ENCODE measurements at regions not wholly inside any gene's neighbourhood (a gene's known extent, or its start where the extent isn't known, plus 50 kb on each side); places are given as distances from the start of the nearest gene placed in this dataset.

DNA sequence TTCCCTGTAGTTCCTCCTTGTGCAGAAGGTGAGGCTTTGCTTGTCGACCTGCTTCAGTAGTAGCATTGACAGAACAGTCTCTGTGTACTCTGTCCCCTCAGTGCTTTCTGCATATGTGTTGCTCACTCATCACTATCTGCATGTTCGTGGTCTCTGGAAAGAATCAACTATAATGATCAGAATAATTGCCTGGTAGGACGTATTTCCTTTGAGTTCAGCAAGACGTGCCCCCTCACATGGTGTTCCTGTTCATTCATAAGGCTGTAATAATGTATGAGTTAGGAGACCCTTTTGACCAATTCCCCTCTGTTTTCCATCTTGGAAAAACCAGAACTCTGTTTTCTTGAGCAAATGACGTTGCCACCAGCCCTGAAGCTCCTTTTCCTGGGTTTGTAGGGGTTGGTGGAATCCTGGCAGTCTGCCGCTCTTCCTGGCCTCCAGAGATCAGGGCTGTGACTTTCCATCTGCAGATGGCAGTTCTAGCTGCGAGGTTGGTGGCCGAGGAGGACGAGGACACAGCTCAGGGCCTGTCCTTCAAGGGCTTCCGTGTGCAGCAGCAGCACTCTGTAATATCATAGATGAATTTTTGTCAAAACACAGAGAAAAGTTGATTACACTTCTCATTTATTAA lies 61.9 kb downstream of the EXOSC2 start:
- no peaks in the 10 kb centered on the region for H3K9me3 Mint-ChIP-seq
- intact Hi-C loops (cut with micrococcal nuclease) = no loop called here
- peaks cover 31% of the 10 kb centered on the region for H3K4me1 Mint-ChIP-seq (ENCODE audit: low read depth)
- no peaks in the 10 kb centered on the region for H3K27me3 Mint-ChIP-seq
- no peak overlapping the region for H3K4me3 Mint-ChIP-seq
- peak overlapping the region; percentile 76 for H3K27ac Mint-ChIP-seq
- H3K36me3 Mint-ChIP-seq (ENCODE audit: low read depth) = no peaks in the 10 kb centered on the region

DNA sequence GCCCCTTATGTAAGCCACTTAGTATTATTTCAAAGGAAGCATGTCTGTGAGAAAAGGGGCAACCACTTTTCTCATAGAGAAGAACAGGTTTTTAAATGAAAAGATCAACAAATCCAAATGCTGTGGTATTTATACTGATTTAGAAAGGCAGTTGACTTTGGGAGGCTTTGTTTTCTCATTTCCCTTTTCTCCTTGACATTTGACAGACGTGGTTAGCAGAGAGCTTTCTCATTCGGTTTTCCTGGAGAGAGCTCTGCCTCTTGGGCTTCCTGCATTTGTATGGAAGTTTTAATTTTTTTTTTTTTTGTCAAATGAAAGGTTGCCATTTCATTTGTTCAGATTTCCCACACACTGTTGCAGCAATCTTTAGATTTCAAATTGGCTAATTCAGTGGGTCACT lies 62.5 kb downstream of the EXOSC2 start:
- peak overlapping the region; percentile 76 for H3K27ac Mint-ChIP-seq
- peaks cover 37% of the 10 kb centered on the region for H3K4me1 Mint-ChIP-seq (ENCODE audit: low read depth)
- H3K36me3 Mint-ChIP-seq (ENCODE audit: low read depth) = no peaks in the 10 kb centered on the region
- H3K9me3 Mint-ChIP-seq = no peaks in the 10 kb centered on the region
- H3K4me3 Mint-ChIP-seq = peak overlapping the region; percentile 39
- intact Hi-C loops (cut with micrococcal nuclease) = no loop called here
- no peaks in the 10 kb centered on the region for H3K27me3 Mint-ChIP-seq

DNA sequence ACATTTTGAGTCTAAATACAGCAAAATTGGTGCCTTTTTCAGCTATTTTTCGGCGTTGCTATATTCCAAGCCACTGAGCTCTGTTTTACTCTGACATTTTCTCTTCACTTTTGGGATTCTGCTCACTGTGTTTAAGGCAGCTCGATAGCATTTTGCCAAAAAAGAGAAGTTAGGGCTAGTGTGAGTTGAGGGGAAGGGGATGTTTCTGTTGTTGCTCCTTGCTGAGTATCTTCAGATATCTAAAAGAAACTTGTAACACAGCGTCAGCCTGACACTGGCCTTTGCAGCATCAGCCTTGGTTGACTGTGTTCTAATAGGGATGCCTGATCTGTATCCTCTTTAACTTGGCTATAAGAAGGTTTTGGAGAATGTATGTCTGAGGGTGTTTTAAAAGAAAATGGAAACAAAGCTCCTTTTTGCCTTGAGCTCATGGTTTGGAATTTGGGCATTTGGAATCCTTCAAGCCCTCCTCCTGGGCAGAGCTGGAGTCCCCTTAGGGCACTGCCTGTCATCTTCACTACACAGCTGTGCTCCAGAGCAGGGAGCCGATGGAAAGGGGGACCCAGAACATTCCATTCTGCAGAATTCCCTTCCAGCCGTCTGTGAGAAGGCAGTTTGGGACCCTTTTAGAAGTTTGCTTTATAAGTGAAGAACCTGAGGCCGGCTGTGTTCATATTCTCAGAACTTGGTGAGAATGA lies 63.0 kb downstream of the EXOSC2 start:
- no peaks in the 10 kb centered on the region for H3K9me3 Mint-ChIP-seq
- H3K36me3 Mint-ChIP-seq (ENCODE audit: low read depth) = no peaks in the 10 kb centered on the region
- H3K4me1 Mint-ChIP-seq (ENCODE audit: low read depth) = peaks cover 40% of the 10 kb centered on the region
- H3K27ac Mint-ChIP-seq = peak overlapping the region; percentile 76
- H3K27me3 Mint-ChIP-seq = no peaks in the 10 kb centered on the region
- intact Hi-C loops (cut with micrococcal nuclease) = no loop called here
- peak overlapping the region; percentile 39 for H3K4me3 Mint-ChIP-seq

DNA sequence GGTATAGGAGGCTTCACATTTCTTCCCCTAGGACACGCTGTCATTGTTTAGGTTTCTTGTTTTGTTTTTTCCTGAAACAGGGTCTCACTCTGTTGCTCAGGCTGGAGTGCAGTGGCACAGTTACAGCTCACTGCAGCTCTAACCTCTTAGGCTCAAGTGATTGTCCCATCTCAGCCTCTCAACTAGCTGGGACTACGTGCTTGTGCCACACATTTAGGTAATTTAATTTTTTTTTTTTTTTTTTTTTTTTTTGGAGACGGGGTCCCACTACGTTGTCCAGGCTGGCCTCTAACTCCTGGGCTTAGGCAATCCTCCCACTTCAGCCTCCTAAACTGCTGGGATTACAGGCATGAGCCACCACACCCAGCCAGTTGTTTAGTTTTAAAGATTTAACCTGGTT lies 66.2 kb downstream of the EXOSC2 start:
- Mint-ChIP-seq H3K4me1 (ENCODE audit: low read depth) (peaks cover 64% of the 10 kb centered on the region), H3K36me3 (ENCODE audit: low read depth) (no peaks in the 10 kb centered on the region), H3K4me3 (no peak overlapping the region), H3K27ac (no peak overlapping the region), H3K27me3 (no peaks in the 10 kb centered on the region), H3K9me3 (no peaks in the 10 kb centered on the region)
- intact Hi-C loops (cut with micrococcal nuclease) = no loop called here

DNA sequence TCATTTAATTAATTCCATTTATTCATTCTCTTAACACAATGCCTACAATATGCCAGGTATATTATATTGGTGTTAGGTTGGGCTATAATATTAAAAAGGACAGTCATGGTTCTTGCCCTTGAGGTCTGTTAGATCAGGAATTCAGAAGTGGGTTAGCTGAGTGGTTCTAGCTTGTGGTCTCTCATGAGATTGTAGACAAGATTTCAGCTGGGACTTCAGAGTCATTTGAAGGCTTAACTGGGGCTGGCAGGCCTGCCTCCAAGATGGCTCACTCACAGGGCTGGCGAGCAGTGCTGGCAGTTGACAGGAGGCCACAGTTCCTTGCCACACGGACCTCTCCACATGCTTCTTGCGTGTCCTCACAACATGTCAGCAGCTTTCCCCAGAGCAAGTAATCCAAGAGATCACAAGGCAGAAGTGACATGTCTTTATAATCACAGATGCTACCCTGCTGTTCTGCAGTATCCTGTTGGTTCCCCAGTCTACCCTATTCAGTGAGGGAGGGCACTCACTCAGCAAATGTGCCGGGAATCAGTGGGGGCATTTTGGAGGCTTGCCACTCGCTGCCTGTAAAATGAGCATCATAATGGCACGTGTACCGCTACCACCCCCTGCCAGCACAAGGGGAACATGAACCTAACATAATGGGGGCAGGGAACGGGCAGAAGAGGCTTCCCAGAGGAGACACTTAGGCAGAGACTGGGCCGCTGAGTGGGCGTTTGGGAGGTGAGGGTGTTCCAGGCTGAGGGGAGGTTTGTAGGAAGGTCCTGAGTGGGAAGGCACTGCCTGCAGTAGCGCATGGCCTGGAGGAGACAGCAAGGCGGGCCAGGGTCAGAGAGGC lies 70.0 kb downstream of the EXOSC2 start:
- Mint-ChIP-seq H3K27ac (no peak overlapping the region), H3K36me3 (ENCODE audit: low read depth) (no peaks in the 10 kb centered on the region), H3K9me3 (no peaks in the 10 kb centered on the region), H3K4me3 (no peak overlapping the region), H3K4me1 (ENCODE audit: low read depth) (peaks cover 79% of the 10 kb centered on the region), H3K27me3 (no peaks in the 10 kb centered on the region)
- intact Hi-C loops (cut with micrococcal nuclease) = no loop called here

DNA sequence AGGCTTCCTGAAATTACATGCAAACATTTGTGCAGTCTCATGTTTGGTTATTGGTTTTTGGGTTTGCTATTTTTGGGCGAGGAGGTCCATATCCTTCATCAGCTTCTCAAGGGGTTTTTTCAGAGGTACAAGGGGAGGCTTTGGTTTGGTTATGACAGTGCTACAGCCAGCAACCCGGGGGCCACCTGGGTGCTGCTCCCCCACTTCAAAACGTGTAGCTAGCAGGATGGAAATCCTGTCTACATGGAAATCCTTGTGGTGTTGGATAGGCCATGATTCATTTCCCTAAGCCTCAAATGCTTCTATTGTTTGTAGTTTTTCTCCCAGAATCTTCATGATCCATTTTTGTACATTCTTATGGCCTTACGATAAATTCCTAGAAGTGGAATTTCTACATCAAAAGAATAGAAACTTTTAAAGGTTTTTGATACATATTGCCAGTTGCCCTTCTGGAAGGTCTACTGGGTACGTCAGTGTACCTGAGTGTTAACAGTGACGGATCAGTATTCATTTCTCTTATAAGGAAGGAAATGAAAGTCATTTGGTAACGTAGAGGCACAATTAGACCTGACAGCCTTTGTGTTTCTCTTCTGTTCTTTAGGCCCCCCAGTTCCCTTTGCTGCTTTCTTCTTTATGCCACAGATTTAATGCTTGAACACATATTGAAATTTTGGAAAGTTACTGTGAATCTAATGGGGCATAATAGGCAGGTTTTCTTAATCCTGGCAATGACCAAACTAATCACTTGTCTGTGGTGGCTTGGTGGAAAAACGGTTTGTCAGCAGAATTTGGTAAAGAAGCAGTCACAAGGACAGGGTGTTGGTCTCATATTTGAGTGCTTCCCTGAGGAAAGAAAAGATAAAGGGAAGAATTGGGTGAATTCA lies 69.7 kb upstream of the ABL1 start:
- Mint-ChIP-seq H3K36me3 (ENCODE audit: low read depth) (no peaks in the 10 kb centered on the region), H3K27me3 (no peaks in the 10 kb centered on the region), H3K27ac (peak overlapping the region; percentile 87), H3K9me3 (no peaks in the 10 kb centered on the region), H3K4me3 (no peak overlapping the region), H3K4me1 (ENCODE audit: low read depth) (peaks cover 89% of the 10 kb centered on the region)
- intact Hi-C loops (cut with micrococcal nuclease) = no loop called here

DNA sequence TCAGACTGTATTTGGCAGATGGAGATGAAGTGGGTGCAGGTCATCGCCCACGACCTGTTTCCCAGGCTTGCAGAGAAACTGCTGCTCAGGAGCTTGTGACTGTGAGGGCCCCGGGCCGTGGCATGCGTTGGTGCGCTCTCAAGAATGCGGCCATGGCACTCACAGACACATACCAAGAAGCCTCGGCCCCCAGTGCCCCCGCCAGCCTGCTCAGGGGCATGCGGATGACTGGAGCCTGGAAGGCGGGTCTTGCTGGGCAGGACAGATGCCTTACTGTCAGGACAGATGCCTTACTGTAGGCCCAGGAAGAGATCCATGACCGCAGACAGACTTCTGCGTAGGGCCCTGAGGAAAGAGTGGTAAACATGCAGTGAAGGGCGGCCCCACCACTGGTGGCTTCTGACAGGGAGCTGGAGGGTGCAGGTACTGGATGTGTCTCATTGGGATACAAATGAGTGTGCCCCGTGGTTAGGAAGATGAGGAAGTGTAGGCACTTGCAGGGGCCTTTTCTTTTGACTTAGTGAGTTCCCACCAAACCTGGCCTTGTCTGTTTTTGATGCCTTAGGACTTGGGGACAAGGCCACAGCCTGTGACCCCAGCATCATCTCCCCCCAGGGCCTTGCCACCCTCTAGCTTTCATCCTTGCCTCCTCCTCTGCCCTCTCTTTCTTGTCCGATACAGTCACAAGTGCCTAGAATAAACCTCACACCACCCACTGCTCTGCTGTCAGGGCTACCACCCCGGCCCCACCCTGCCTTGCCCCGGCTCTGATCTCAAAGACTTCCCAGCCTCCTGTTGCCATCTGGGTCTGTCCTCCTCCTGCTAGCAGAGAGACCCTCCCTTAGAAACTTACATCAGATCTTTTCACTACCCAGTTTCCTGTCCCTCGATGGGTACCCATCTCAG lies 68.8 kb upstream of the ABL1 start:
- H3K27me3 Mint-ChIP-seq = no peaks in the 10 kb centered on the region
- peaks cover 80% of the 10 kb centered on the region for H3K4me1 Mint-ChIP-seq (ENCODE audit: low read depth)
- no peaks in the 10 kb centered on the region for H3K9me3 Mint-ChIP-seq
- intact Hi-C loops (cut with micrococcal nuclease) = no loop called here
- H3K27ac Mint-ChIP-seq = peak overlapping the region; percentile 87
- H3K36me3 Mint-ChIP-seq (ENCODE audit: low read depth) = no peaks in the 10 kb centered on the region
- H3K4me3 Mint-ChIP-seq = peak overlapping the region; percentile 27

DNA sequence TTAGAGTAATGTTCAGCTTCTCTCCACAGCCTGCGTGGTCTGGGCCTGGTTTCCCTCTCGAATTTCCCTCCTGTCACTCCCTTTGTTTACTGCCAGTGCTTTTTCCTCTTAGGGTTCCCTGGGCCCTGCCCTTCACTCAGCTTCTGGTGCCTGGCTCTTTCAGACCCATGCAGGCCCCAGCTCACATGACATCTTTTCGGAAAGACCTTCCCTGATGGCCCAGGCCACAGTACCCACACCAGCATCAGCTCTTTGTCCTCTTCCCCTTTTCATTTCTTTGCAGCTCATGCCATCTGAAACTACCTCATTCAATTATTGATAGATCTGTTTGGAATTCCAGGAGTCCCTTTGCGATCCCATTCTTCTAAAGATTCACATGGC lies 68.1 kb upstream of the ABL1 start:
- Mint-ChIP-seq H3K9me3 (no peaks in the 10 kb centered on the region), H3K27ac (peak overlapping the region; percentile 87), H3K4me3 (peak overlapping the region; percentile 27), H3K36me3 (ENCODE audit: low read depth) (no peaks in the 10 kb centered on the region), H3K4me1 (ENCODE audit: low read depth) (peaks cover 77% of the 10 kb centered on the region), H3K27me3 (no peaks in the 10 kb centered on the region)
- intact Hi-C loops (cut with micrococcal nuclease) = no loop called here

DNA sequence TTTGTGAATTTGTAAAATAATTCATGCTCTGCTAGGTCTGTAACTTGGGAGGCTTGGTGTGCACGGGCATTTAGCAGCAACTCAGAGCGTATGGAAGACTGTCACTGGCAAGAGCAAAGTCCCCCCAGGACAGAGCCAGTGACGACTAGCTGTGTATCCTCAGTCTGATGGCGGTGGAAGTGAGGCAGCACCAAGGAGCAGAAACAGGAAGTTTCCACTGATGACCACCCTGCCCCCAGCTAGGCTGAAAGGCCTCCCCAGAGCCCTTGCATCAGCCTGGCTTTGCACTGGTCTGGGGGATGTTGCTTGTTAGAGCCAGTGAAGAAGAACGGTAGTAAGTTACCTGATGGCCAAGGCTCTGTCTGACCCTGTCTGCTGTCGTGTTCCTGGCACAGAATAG lies 66.8 kb upstream of the ABL1 start:
- H3K4me3 Mint-ChIP-seq = no peak overlapping the region
- H3K27ac Mint-ChIP-seq = peak overlapping the region; percentile 9
- no peaks in the 10 kb centered on the region for H3K9me3 Mint-ChIP-seq
- peaks cover 64% of the 10 kb centered on the region for H3K4me1 Mint-ChIP-seq (ENCODE audit: low read depth)
- H3K36me3 Mint-ChIP-seq (ENCODE audit: low read depth) = no peaks in the 10 kb centered on the region
- no peaks in the 10 kb centered on the region for H3K27me3 Mint-ChIP-seq
- intact Hi-C loops (cut with micrococcal nuclease) = no loop called here

DNA sequence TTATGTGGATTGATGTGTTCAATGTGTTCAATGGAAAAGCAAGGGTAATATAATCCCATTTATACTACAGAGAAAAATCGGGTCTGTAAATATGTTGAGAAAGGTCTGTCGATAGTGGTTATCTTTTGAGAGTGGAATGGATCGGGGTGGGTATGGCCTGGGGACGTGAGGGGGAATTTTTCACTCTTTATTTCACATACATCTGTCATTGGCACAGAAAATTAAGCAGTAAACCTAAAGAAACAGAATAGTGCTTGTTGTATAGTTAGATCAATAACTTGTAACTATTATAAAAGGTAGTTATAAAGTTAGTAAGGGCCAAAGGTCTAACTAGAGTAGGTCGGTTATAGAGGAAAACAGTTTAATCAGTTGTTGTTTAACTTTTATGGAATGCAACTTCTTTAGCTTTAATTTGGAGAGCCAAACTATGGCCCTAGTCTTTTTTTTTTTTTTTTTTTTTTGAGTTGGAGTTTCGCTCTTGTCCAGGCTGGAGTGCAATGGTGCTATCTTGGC lies 66.1 kb upstream of the ABL1 start:
- no peaks in the 10 kb centered on the region for H3K27me3 Mint-ChIP-seq
- no peaks in the 10 kb centered on the region for H3K9me3 Mint-ChIP-seq
- H3K36me3 Mint-ChIP-seq (ENCODE audit: low read depth) = no peaks in the 10 kb centered on the region
- intact Hi-C loops (cut with micrococcal nuclease) = no loop called here
- no peak overlapping the region for H3K27ac Mint-ChIP-seq
- no peak overlapping the region for H3K4me3 Mint-ChIP-seq
- H3K4me1 Mint-ChIP-seq (ENCODE audit: low read depth) = peaks cover 57% of the 10 kb centered on the region

DNA sequence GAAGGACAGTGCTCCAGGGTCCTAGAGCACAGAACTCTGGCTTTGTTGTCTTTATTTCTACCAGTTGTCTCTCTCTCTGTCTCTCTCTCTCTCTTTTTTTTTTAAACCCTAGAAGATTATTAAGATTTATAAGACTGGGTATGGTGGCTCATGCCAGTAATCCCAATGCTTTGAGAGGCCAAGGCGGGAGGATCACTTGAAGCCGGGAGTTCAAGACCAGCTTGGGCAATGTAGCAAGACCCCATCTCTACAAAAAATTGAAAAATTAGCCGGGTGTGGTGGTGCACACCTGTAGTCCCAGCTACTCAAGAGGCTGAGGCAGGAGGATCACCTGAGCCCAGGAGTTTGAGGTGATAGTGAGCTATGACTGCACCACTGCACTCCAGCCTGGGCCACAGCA lies 65.0 kb upstream of the ABL1 start:
- H3K27ac Mint-ChIP-seq = no peak overlapping the region
- H3K4me3 Mint-ChIP-seq = no peak overlapping the region
- peaks cover 55% of the 10 kb centered on the region for H3K4me1 Mint-ChIP-seq (ENCODE audit: low read depth)
- peaks cover 3% of the 10 kb centered on the region for H3K9me3 Mint-ChIP-seq
- no peaks in the 10 kb centered on the region for H3K27me3 Mint-ChIP-seq
- peaks cover under 1% of the 10 kb centered on the region for H3K36me3 Mint-ChIP-seq (ENCODE audit: low read depth)
- intact Hi-C loops (cut with micrococcal nuclease) = loop anchor here (2.0 kb wide), 1 partner anchor 93 kb away; no protein-coding TSS in a partner anchor

DNA sequence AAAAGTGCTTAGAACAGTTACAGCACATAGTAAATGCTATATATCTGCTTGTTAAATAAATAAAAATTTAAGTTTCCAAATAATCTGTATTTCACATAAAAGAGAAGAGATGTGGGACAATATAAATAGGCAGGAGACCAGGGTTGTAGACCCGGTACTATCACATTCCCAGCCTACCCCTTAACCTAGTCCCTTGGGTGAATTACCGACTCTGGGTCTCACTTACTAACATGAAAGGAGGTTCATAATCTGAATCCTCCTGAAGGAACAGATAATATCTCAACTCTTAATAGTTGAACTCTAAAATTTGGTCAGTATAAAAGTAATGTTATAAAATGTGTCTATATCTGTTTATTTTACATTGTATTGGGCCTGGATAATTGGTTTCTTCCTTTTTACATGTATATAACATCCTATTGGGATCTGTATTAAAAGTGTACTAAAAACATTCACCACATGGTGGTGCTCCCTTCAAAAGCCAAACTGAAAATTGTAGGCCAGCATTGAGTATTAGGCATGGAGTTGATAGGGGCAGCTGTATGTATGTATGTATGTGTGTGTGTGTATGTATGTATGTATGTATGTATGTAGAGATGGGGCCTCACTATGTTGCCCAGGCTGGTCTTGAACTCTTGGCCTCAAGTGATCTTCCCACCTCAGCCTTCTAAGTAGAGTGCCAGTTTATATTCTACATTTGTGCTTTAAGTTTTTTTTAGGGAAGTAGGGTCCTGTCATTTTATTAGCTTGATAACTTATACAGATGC lies 64.2 kb upstream of the ABL1 start:
- Mint-ChIP-seq H3K4me3 (no peak overlapping the region), H3K4me1 (ENCODE audit: low read depth) (peaks cover 47% of the 10 kb centered on the region), H3K9me3 (peaks cover 11% of the 10 kb centered on the region), H3K36me3 (ENCODE audit: low read depth) (peaks cover 8% of the 10 kb centered on the region), H3K27ac (no peak overlapping the region), H3K27me3 (no peaks in the 10 kb centered on the region)
- intact Hi-C loops (cut with micrococcal nuclease) = loop anchor here (2.0 kb wide), 1 partner anchor 92 kb away; no protein-coding TSS in a partner anchor

Measured in dendritic cell treated with granulocyte-macrophage colony-stimulating factor and Interleukin-4, amounts not matched to agents 40 ng/mL and 50 ng/mL, for 4 days (primary cell).